IPS-18a (cell line): ENCODE measurements at regions not wholly inside any gene's neighbourhood (a gene's known extent, or its start where the extent isn't known, plus 50 kb on each side); places are given as distances from the start of the nearest gene placed in this dataset.
"Not testable (repeated sequence)": the region's sequence is repeated elsewhere in the genome, so short reads cannot be mapped to it uniquely, and the experiment has no call there.

Experiments
- H3K27ac ChIP-seq: one replicate; pipeline ENCODE4 v1.5.1; 2013; ENCODE audit warnings: low read length
- H3K27me3 ChIP-seq: one replicate; pipeline ENCODE4 v1.6.1; 2013; ENCODE audit warnings: mild to moderate bottlenecking, low read length; ENCODE audit not compliant: control insufficient read depth, insufficient read depth
- H3K36me3 ChIP-seq: one replicate; pipeline ENCODE4 v1.6.1; 2013; ENCODE audit warnings: low read depth, low read length; ENCODE audit not compliant: control insufficient read depth
- H3K4me1 ChIP-seq: one replicate; pipeline ENCODE4 v1.6.1; 2013; ENCODE audit warnings: low read depth, low read length; ENCODE audit not compliant: control insufficient read depth
- H3K4me3 ChIP-seq: one replicate; pipeline ENCODE4 v1.5.1; 2013; ENCODE audit warnings: low read length
- H3K9ac ChIP-seq: one replicate; pipeline ENCODE4 v1.6.1; 2013; ENCODE audit warnings: mild to moderate bottlenecking, low read length, moderate library complexity
- H3K9me3 ChIP-seq: one replicate; pipeline ENCODE4 v1.6.1; 2013; ENCODE audit warnings: low read depth, low read length; ENCODE audit not compliant: control insufficient read depth

DNA sequence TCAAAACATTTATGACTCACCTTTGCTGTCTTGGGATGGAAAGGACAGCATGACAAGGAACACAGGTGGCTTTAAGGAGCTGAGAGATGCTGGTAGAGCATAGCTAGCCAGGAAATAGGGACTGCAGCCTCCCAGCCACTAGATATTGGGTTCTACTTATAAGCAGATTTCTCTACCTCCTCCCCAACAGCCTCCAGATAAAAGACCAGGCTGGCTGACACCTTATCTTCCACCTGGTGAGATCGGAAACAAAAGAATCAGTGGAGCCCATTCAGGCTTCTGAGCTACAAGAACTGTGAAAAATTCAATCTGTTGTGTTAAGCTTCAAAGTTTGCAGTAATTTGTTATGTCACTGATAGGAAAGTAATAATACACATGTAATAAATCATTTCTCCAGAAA lies 1278.5 kb upstream of the ZEB2 start:
- H3K4me3 ChIP-seq = no peak overlapping the region
- no peaks in the 10 kb centered on the region for H3K4me1 ChIP-seq

DNA sequence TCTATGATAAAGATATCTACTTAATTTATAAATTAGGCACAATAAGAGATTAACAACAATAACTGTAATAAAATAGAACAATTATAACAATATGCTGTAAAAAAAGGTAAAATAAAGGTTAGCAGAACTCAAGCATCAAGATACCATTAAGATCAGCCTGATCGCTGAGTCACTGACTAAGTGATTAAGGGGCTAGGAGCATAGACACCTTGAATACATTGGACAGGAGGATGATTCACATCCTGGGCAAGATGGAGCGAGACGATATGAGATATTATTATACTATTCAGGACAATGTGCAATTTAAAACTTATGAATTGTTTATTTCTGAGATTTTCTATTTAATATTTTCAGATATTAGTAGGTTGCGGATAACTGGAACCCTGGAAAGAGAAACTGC lies 1277.8 kb upstream of the ZEB2 start:
- Histone ChIP-seq H3K36me3 (no peaks in the 10 kb centered on the region), H3K27me3 (no peaks in the 10 kb centered on the region), H3K27ac (no peak overlapping the region), H3K9me3 (no peaks in the 10 kb centered on the region), H3K4me1 (no peaks in the 10 kb centered on the region), H3K9ac (no peak overlapping the region), H3K4me3 (no peak overlapping the region)

More for the DNA sequence above, 1278.5 kb upstream of the ZEB2 start:
- Histone ChIP-seq H3K9me3 (no peaks in the 10 kb centered on the region), H3K27me3 (no peaks in the 10 kb centered on the region), H3K27ac (no peak overlapping the region), H3K36me3 (no peaks in the 10 kb centered on the region), H3K9ac (no peak overlapping the region)

DNA sequence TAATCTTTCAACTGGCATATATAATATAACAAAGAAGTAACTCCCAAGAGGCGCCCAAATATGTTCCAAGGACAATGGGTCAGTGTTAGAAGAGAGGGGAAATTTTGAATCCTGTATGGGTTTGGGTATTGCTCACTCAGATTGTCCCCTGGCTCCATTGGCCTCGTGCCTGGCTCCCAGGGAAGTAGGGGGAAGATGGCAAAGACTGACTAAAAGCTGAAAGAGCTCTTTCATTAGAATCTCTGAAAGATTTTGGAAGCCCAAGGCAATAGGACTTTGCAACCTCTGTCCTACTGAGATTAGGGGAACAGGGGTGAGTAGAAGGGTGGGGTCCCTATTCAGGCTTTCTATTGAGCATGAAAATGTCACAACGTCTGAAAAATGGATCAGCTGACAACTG lies 1272.8 kb upstream of the ZEB2 start:
- H3K27ac ChIP-seq = no peak overlapping the region
- H3K4me3 ChIP-seq = no peak overlapping the region
- H3K9ac ChIP-seq = no peak overlapping the region
- no peaks in the 10 kb centered on the region for H3K4me1 ChIP-seq
- no peaks in the 10 kb centered on the region for H3K27me3 ChIP-seq
- H3K9me3 ChIP-seq = no peaks in the 10 kb centered on the region
- H3K36me3 ChIP-seq = no peaks in the 10 kb centered on the region

DNA sequence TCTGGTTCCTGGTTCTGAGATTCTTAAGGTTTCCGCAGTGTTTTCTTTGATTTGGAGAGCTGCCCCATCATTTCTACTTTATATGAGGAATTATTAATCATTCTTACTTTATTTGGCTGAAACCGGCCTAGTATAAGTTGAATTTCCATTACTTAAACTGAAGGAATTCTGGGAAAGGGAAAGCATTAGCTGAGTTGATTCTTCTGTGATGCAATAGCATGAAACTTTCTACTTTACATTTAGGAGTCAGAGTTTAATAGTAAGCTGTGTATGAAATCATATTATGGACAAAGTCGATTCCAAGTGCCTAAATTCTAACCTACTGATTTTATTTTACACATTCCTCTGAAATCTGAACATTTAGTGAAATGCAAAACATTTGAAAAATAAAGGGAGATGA lies 1269.7 kb upstream of the ZEB2 start:
- H3K9ac ChIP-seq = no peak overlapping the region
- H3K36me3 ChIP-seq = no peaks in the 10 kb centered on the region
- H3K4me1 ChIP-seq = no peaks in the 10 kb centered on the region
- H3K27me3 ChIP-seq = no peaks in the 10 kb centered on the region
- H3K9me3 ChIP-seq = no peaks in the 10 kb centered on the region
- H3K27ac ChIP-seq = no peak overlapping the region
- no peak overlapping the region for H3K4me3 ChIP-seq

DNA sequence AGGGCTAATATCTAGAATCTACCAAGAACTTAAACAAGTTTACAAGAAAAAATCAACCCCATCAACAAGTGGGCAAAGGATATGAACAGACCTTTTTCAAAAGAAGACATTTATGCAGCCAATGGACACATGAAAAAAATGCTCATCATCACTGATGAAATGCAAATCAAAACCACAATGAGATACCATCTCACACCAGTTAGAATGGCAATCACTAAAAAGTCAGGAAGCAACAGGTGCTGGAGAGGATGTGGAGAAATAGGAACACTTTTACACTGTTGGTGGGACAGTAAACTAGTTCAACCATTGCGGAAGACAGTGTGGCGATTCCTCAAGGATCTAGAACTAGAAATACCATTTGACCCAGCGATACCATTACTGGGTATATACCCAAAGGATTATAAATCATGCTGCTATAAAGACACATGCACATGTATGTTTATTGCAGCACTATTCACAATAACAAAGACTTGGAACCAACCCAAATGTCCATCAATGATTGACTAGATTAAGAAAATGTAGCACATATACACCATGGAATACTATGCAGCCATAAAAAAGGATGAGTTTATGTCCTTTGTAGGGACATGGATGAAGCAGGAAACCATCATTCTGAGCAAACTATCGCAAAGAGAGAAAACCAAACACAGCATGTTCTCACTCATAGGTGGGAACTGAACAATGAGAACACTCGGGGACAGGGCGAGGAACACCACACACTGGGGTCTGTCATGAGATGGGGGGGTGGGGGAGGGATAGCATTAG lies 1267.9 kb upstream of the ZEB2 start:
- H3K4me1 ChIP-seq, H3K4me3 ChIP-seq, H3K27ac ChIP-seq, H3K36me3 ChIP-seq, H3K9ac ChIP-seq, H3K27me3 ChIP-seq, H3K9me3 ChIP-seq: not testable (repeated sequence)

DNA sequence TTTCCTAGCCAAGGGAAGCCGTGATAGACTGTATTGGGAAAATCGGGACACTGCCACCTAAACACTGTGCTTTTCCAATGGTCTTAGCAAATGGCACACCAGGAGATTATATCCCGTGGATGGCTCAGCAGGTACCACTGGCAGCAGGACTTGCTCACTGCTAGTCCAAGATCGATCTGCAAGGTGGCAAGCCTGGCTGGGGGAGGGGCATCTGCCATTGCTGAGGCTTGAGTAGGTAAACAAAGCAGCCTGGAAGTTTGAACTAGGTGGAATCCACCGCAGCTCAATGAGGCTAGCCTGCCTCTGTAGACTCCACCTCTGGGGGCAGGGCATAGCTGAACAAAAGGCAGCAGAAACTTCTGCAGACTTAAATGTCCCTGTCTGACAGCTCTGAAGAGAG lies 1262.7 kb upstream of the ZEB2 start:
- H3K9me3 ChIP-seq, H3K27me3 ChIP-seq, H3K36me3 ChIP-seq, H3K27ac ChIP-seq, H3K4me3 ChIP-seq, H3K4me1 ChIP-seq, H3K9ac ChIP-seq: not testable (repeated sequence)

DNA sequence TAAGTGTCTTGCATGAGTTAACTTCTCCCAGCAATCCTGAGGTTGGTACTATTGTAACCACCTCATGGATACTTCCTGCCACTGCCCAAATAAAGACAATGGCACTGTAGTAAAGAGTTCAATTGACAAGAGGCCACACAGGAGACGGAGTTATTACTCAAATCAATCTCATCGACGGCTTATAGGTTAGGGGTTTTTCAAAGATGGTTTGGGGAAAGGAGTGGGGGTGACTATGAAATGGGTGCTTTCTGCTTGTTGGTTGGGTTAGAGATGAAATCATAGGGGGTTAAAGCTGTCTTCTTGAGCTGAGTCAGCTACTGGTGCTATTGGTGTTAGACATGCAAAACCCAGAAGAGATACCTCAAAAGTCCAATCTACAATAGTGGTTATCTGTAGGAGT lies 1258.0 kb upstream of the ZEB2 start:
- H3K27me3 ChIP-seq = no peaks in the 10 kb centered on the region
- no peak overlapping the region for H3K4me3 ChIP-seq
- no peak overlapping the region for H3K9ac ChIP-seq
- H3K27ac ChIP-seq = no peak overlapping the region
- H3K36me3 ChIP-seq = no peaks in the 10 kb centered on the region
- no peaks in the 10 kb centered on the region for H3K4me1 ChIP-seq
- no peaks in the 10 kb centered on the region for H3K9me3 ChIP-seq

DNA sequence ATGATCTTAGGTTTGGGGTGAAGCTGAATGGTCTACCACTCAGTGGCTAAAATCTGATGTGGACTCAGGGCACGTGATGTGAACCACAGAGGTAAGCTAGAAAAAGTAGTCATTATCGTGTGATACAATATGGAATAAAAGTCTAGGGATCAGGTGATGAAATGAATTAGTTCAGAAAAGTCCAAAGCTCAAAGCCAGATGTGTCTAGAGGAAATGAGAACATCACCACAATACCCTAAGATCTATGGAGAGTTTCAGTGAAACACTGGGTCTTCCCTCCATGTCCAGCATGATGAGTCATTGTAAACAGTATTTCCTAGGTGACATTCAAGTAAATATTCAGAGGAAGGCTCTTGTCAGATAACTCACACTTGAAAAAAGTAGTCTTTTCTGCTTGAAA lies 1257.4 kb upstream of the ZEB2 start:
- H3K4me3 ChIP-seq = no peak overlapping the region
- no peak overlapping the region for H3K27ac ChIP-seq
- no peaks in the 10 kb centered on the region for H3K4me1 ChIP-seq
- no peaks in the 10 kb centered on the region for H3K36me3 ChIP-seq
- H3K9ac ChIP-seq = no peak overlapping the region
- no peaks in the 10 kb centered on the region for H3K9me3 ChIP-seq
- no peaks in the 10 kb centered on the region for H3K27me3 ChIP-seq

DNA sequence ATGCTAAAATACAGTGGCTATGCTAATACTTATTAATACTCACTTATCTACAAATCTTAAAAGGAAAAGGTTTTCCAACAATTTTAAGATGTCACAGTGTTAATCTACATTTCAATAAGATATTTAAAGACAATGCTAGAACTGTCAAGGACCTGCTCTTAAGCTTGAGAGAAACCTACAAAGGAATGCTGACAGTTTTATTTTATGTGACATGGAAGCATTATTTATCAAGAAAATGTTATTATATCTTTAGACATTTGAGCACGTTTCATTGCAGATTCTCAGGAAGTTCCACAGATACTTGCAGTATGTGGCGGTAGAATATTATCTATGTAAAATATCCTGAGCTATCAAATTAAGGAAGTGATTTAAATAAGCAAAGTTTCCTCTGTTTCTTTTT lies 1255.7 kb upstream of the ZEB2 start:
- no peak overlapping the region for H3K4me3 ChIP-seq
- no peak overlapping the region for H3K9ac ChIP-seq
- H3K36me3 ChIP-seq = no peaks in the 10 kb centered on the region
- no peaks in the 10 kb centered on the region for H3K4me1 ChIP-seq
- H3K27ac ChIP-seq = no peak overlapping the region
- no peaks in the 10 kb centered on the region for H3K27me3 ChIP-seq
- H3K9me3 ChIP-seq = no peaks in the 10 kb centered on the region

DNA sequence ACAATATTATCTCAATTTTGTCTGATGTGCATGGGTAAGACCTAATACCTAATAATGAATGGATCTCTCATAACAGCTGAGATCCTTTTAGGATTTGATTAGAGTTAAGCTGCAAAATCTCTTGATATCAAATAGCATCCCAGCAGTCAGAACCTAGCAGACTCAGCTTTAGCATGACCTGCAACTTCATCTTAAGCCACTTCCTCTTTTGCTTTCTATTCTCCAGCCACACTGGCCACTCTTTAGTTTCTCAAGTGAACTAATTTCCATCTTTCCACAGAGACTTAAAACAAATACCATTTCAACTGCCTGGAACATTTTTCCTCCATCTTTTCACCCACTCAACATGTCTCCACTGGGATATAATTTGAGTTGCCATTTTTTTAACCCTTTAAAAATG lies 1251.6 kb upstream of the ZEB2 start:
- Histone ChIP-seq H3K9me3 (no peaks in the 10 kb centered on the region), H3K9ac (no peak overlapping the region), H3K4me1 (no peaks in the 10 kb centered on the region), H3K36me3 (no peaks in the 10 kb centered on the region), H3K27me3 (no peaks in the 10 kb centered on the region), H3K4me3 (no peak overlapping the region), H3K27ac (no peak overlapping the region)

DNA sequence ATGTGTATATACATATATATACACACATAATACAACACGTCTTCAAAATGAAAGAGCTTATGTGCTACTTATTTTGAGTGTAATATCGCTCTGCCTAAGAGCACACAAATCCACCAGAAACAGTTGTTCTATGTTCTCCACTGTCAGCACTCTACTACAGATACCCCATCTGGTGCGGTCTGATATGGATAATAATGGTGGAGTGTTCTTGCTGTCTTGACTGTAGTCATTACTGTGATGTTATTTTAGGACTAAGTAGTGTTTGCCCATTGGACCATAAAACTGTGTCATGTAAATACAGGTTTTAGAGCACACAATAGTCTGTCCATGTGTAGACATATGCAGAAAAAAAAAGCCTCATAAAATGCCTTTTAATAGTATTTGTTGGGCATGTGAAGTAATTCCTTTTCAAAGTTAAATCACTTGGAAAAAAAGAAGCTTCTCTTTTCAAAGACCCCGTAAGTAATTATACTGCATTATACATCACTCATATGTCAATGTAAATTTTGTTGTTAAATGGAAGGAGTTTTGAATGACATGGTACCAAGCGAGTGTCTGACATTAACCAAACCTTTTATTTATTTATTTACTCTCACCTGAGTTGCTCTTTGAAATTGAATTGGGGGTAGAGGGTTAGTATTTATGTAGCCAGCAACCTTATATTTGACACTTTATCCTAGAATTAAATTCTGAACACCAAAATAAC lies 1249.2 kb upstream of the ZEB2 start:
- Histone ChIP-seq H3K4me1 (no peaks in the 10 kb centered on the region), H3K27ac (no peak overlapping the region), H3K27me3 (no peaks in the 10 kb centered on the region), H3K9ac (no peak overlapping the region), H3K36me3 (no peaks in the 10 kb centered on the region), H3K9me3 (no peaks in the 10 kb centered on the region), H3K4me3 (no peak overlapping the region)

DNA sequence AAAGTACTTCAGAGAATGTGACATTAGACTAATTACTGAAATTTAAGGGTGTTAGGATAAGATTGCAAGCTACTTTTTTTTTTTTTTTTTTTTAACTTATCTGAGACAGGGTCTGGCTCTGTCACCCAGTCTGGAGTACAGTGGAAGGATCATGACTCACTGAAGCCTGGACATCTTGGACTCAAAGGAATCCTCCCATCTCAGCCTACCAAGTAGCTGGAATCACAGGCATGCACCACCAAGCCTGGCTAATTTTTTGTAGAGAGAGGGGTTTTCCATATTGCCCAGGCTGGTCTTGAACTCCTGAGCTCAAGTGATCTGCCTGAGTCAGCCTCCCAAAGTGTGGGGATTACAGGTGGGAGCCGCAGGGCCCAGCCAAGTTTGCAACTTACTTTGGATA lies 1246.0 kb upstream of the ZEB2 start:
- Histone ChIP-seq H3K9me3 (no peaks in the 10 kb centered on the region), H3K9ac (no peak overlapping the region), H3K27ac (no peak overlapping the region), H3K4me3 (no peak overlapping the region), H3K27me3 (no peaks in the 10 kb centered on the region), H3K36me3 (no peaks in the 10 kb centered on the region), H3K4me1 (no peaks in the 10 kb centered on the region)
